HEK293 (cell line): ENCODE measurements at regions not wholly inside any gene's neighbourhood (a gene's known extent, or its start where the extent isn't known, plus 50 kb on each side); places are given as distances from the start of the nearest gene placed in this dataset.

Experiments used
- CTCF ChIA-PET: fragments of 350-600 bp; formaldehyde crosslinking; extraction: SDS; loops from one replicate; lab custom pipeline; 2021; ENCODE audit warnings: antibody characterized with exemption; lab: Yijun Ruan, JAX
- POLR2A ChIA-PET: fragments of 300-600 bp; formaldehyde crosslinking; extraction: SDS; loops from one replicate; lab custom pipeline; 2020; ENCODE audit warnings: antibody characterized with exemption, inconsistent platforms; lab: Yijun Ruan, JAX
- H3K27ac ChIP-seq: fragments of 200-500 bp; sonication (Bioruptor generic); 2 replicates; pipeline ENCODE4 v1.5.1; 2014; ENCODE audit warnings: low read depth, low read length, control low read depth, inconsistent platforms; ENCODE audit errors: extremely low read depth
- H3K36me3 ChIP-seq, 2 experiments: fragments of 200-500 bp in 1 of 2; sonication (Bioruptor generic) in 1 of 2; 1 replicate in 1 of 2; 2 replicates in 1 of 2; pipeline ENCODE4 v1.5.1; 2014 to 2017; ENCODE audit warnings: inconsistent platforms in 2 of 2, low read length in 2 of 2; ENCODE audit not compliant: control insufficient read depth in 2 of 2, insufficient read depth in 1 of 2
- H3K4me1 ChIP-seq: fragments of 200-500 bp; sonication (Bioruptor generic); 2 replicates; pipeline ENCODE4 v1.5.1; 2014; ENCODE audit warnings: mild to moderate bottlenecking, low read length, inconsistent platforms; ENCODE audit not compliant: control insufficient read depth, insufficient read depth
- H3K4me3 ChIP-seq: 2 replicates; pipeline ENCODE4 v1.5.1; 2011; ENCODE audit warnings: low read depth, mild to moderate bottlenecking, control low read depth, low read length, moderate library complexity
- H3K9me3 ChIP-seq: fragments of 200-500 bp; sonication (Bioruptor generic); 2 replicates; pipeline ENCODE4 v1.5.1; 2014; ENCODE audit warnings: low read depth, low read length, inconsistent platforms; ENCODE audit not compliant: control insufficient read depth, insufficient read depth
- BCL6B ChIP-seq: fragments of 450-650 bp; formaldehyde crosslinking; IDR thresholded peaks from 2 replicates; pipeline ENCODE4 v1.5.1; 2017; ENCODE audit warnings: missing biosample characterization, missing genetic modification characterization
- GLI2 ChIP-seq: fragments of 450-650 bp; formaldehyde crosslinking; IDR thresholded peaks from 2 replicates; pipeline ENCODE4; 2017; ENCODE audit warnings: missing biosample characterization, missing genetic modification characterization, low read depth, borderline replicate concordance
- HOXC10 ChIP-seq: sonication (generic); formaldehyde crosslinking; IDR thresholded peaks from 2 replicates; pipeline ENCODE4 v1.8.1; 2023; ENCODE audit warnings: mild to moderate bottlenecking, missing genetic modification reagents
- TCF7L2 ChIP-seq: IDR thresholded peaks from 2 replicates; pipeline ENCODE4 v1.6.1; 2011; ENCODE audit warnings: low read depth, mild to moderate bottlenecking, inconsistent platforms, low read length, moderate library complexity, borderline replicate concordance
- ZBTB17 ChIP-seq: fragments of 450-650 bp; formaldehyde crosslinking; IDR thresholded peaks from 2 replicates; pipeline ENCODE4 v1.5.1; 2016; ENCODE audit warnings: missing biosample characterization, missing genetic modification characterization
- ZBTB6 ChIP-seq: fragments of 450-650 bp; formaldehyde crosslinking; IDR thresholded peaks from 2 replicates; pipeline ENCODE4 v1.5.1; 2017; ENCODE audit warnings: missing biosample characterization, missing genetic modification characterization
- ZFP37 ChIP-seq: fragments of 450-650 bp; formaldehyde crosslinking; IDR thresholded peaks from 2 replicates; pipeline ENCODE4 v1.5.1; 2016; ENCODE audit warnings: missing biosample characterization, missing genetic modification characterization
- ZNF16 ChIP-seq: fragments of 450-650 bp; formaldehyde crosslinking; IDR thresholded peaks from 2 replicates; pipeline ENCODE4 v1.5.1; 2016; ENCODE audit warnings: low read depth, missing biosample characterization, missing genetic modification characterization
- ZNF202 ChIP-seq: fragments of 450-650 bp; formaldehyde crosslinking; IDR thresholded peaks from 2 replicates; pipeline ENCODE4 v1.5.1; 2016; ENCODE audit warnings: missing biosample characterization, missing genetic modification characterization, borderline replicate concordance
- ZNF239 ChIP-seq: fragments of 450-650 bp; formaldehyde crosslinking; IDR thresholded peaks from 2 replicates; pipeline ENCODE4 v1.5.1; 2016; ENCODE audit warnings: missing biosample characterization, missing genetic modification characterization
- ZNF266 ChIP-seq: fragments of 450-650 bp; formaldehyde crosslinking; IDR thresholded peaks from 2 replicates; pipeline ENCODE4 v1.5.1; 2016; ENCODE audit warnings: missing biosample characterization, missing genetic modification characterization, low read depth
- ZNF335 ChIP-seq: fragments of 450-650 bp; formaldehyde crosslinking; conservative IDR thresholded peaks from 2 replicates; pipeline ENCODE4 v1.5.1; 2016; ENCODE audit warnings: missing biosample characterization, missing genetic modification characterization
- ZNF521 ChIP-seq: fragments of 450-650 bp; formaldehyde crosslinking; IDR thresholded peaks from 2 replicates; pipeline ENCODE4 v1.5.1; 2017; ENCODE audit warnings: missing biosample characterization, mild to moderate bottlenecking, missing genetic modification characterization
- ZNF544 ChIP-seq: fragments of 450-650 bp; formaldehyde crosslinking; IDR thresholded peaks from 2 replicates; pipeline ENCODE4 v1.5.0; 2017; ENCODE audit warnings: missing biosample characterization, missing genetic modification characterization
- ZNF610 ChIP-seq: fragments of 450-650 bp; formaldehyde crosslinking; IDR thresholded peaks from 2 replicates; pipeline ENCODE4 v1.5.1; 2016; ENCODE audit warnings: missing biosample characterization, missing genetic modification characterization, borderline replicate concordance
- ZNF624 ChIP-seq: fragments of 450-650 bp; formaldehyde crosslinking; IDR thresholded peaks from 2 replicates; pipeline ENCODE4 v1.5.1; 2017; ENCODE audit warnings: missing biosample characterization, missing genetic modification characterization
- ZNF626 ChIP-seq: fragments of 450-650 bp; sonication (Bioruptor Pico); formaldehyde crosslinking; IDR thresholded peaks from 2 replicates; pipeline ENCODE4 v1.5.1; 2018; ENCODE audit warnings: missing biosample characterization, missing genetic modification characterization, inconsistent platforms
- TF ChIP-seq, protein P1 (sequence below): fragments of 450-650 bp; formaldehyde crosslinking; conservative IDR thresholded peaks from 2 replicates; pipeline ENCODE4 v1.5.1; 2016; ENCODE audit warnings: low read depth, missing biosample characterization, missing genetic modification characterization
- TF ChIP-seq, protein P2 (sequence below): fragments of 450-650 bp; formaldehyde crosslinking; IDR thresholded peaks from 2 replicates; pipeline ENCODE4 v1.5.1; 2016; ENCODE audit warnings: missing biosample characterization, missing genetic modification characterization

DNA sequence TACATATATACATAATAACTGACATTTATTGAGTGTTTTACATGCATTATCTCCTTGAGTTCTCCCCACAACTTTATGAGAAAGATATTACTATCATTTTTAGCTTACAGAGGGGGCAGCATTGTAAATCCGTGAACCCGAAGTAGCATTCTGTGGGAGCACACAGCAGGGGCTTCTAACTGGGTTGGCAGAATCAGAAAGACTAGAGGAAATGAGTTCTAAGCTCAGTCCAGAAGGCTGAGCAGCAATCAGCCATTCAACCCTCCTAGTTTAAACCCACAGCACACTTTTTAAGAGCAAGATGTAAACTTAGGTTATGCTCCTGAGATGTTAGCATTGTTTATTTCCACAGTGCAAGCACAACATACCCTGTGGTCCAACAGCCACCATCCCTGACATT, 177.2 kb downstream of the TMEM38B start (continued):
- TF ChIP-seq BCL6B (tag by site-specific recombination) = no peak
- no peak for TF ChIP-seq ZNF335 (tag by site-specific recombination)
- TF ChIP-seq ZNF610 = no peak
- no peak for TF ChIP-seq ZBTB6
- no peak for TF ChIP-seq ZNF16
- TF ChIP-seq HOXC10 = no peak
- TF ChIP-seq ZBTB17 (tag by site-specific recombination) = no peak
- TF ChIP-seq, protein P1, sequence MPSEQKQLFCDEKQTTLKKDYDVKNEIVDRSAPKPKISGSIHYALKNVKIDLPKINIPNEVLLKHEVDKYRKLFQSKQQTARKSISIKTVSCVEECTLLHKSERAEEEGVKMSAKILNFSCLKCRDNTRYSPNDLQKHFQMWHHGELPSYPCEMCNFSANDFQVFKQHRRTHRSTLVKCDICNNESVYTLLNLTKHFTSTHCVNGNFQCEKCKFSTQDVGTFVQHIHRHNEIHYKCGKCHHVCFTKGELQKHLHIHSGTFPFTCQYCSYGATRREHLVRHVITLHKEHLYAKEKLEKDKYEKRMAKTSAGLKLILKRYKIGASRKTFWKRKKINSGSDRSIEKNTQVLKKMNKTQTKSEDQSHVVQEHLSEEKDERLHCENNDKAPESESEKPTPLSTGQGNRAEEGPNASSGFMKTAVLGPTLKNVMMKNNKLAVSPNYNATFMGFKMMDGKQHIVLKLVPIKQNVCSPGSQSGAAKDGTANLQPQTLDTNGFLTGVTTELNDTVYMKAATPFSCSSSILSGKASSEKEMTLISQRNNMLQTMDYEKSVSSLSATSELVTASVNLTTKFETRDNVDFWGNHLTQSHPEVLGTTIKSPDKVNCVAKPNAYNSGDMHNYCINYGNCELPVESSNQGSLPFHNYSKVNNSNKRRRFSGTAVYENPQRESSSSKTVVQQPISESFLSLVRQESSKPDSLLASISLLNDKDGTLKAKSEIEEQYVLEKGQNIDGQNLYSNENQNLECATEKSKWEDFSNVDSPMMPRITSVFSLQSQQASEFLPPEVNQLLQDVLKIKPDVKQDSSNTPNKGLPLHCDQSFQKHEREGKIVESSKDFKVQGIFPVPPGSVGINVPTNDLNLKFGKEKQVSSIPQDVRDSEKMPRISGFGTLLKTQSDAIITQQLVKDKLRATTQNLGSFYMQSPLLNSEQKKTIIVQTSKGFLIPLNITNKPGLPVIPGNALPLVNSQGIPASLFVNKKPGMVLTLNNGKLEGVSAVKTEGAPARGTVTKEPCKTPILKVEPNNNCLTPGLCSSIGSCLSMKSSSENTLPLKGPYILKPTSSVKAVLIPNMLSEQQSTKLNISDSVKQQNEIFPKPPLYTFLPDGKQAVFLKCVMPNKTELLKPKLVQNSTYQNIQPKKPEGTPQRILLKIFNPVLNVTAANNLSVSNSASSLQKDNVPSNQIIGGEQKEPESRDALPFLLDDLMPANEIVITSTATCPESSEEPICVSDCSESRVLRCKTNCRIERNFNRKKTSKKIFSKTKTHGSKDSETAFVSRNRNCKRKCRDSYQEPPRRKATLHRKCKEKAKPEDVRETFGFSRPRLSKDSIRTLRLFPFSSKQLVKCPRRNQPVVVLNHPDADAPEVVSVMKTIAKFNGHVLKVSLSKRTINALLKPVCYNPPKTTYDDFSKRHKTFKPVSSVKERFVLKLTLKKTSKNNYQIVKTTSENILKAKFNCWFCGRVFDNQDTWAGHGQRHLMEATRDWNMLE = no peak
- no peak for TF ChIP-seq ZNF266

DNA sequence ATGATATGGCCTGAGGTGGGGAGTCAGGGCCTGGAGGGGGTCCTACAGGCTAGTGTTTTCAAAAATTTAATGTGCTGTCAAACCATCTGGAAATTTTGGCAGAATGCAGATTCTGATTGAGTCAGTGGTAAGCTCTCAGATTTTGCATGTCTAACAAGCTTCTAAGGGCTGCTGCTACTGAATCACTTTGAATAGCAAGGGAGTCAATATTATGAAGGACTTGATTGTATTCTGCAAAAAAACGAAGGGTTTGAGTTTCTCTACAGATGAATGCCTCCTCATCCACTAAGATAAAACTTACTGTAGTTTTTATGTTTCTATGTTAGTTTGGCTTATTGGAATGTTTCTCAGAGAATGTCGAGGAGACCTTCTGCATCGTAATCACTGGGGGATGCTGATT, 179.5 kb downstream of the TMEM38B start:
- no peaks in the 10 kb centered on the region for H3K36me3 ChIP-seq
- H3K4me3 ChIP-seq = no peak overlapping the region
- TF ChIP-seq ZNF544 (tag by site-specific recombination) (no peak), ZNF521 (tag by site-specific recombination) (no peak), ZNF626 (tag by site-specific recombination) (no peak), GLI2 (no peak), ZNF239 (tag by site-specific recombination) (no peak), ZNF202 (no peak), ZFP37 (no peak), ZNF624 (tag by site-specific recombination) (no peak), TCF7L2 (no peak)
- TF ChIP-seq, protein P2, sequence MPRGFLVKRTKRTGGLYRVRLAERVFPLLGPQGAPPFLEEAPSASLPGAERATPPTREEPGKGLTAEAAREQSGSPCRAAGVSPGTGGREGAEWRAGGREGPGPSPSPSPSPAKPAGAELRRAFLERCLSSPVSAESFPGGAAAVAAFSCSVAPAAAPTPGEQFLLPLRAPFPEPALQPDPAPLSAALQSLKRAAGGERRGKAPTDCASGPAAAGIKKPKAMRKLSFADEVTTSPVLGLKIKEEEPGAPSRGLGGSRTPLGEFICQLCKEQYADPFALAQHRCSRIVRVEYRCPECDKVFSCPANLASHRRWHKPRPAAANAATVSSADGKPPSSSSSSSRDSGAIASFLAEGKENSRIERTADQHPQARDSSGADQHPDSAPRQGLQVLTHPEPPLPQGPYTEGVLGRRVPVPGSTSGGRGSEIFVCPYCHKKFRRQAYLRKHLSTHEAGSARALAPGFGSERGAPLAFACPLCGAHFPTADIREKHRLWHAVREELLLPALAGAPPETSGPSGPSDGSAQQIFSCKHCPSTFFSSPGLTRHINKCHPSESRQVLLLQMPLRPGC (tag by site-specific recombination) = no peak
- TF ChIP-seq, all 188 proteins: peak for 0
- no peak overlapping the region for H3K27ac ChIP-seq
- POLR2A ChIA-PET = no interaction called here
- CTCF ChIA-PET = interaction anchor here (0.6 kb wide), 1 partner anchor 38 kb away, joined by 5 read pairs; no protein-coding TSS in a partner anchor
- H3K9me3 ChIP-seq = no peaks in the 10 kb centered on the region
- peaks cover 3% of the 10 kb centered on the region; the same call in 1 of the 2 replicates for H3K4me1 ChIP-seq
